ENCODE measurements at regions not wholly inside any gene's neighbourhood (a gene's known extent, or its start where the extent isn't known, plus 50 kb on each side); places are given as distances from the start of the nearest gene placed in this dataset.

- Histone ChIP-seq H3K4me3 (replicated peaks; ENCODE audit: insufficient read depth, low read length) (no peak overlapping the region), H3K27me3 (ENCODE audit: insufficient read depth, poor library complexity, severe bottlenecking) (peaks cover 6% of the 10 kb centered on the region), H3K27ac (replicated peaks) (no peak overlapping the region)
- TF ChIP-seq GABPA (IDR thresholded peaks at IDR 0.05; ENCODE audit: low read depth) (no peak), REST (IDR thresholded peaks at IDR 0.05; ENCODE audit: insufficient replicate concordance, low read depth) (no peak), POLR2AphosphoS5 (IDR thresholded peaks at IDR 0.05; ENCODE audit: low read depth) (no peak), SPI1 (IDR thresholded peaks at IDR 0.05; ENCODE audit: borderline replicate concordance, low read depth) (no peak), CTCF (IDR thresholded peaks at IDR 0.05; ENCODE audit: insufficient read depth, low read length) (no peak)
- no peak for DNase-seq (ENCODE audit: low read depth in 1 of 2, low spot score in 1 of 2)
These were observed 185.0 kb downstream of the ADAMTS15 start for GRCh38 chr11:130633466-130633865.

- Histone ChIP-seq H3K4me3 (replicated peaks; ENCODE audit: insufficient read depth, low read length) (no peak overlapping the region), H3K27ac (replicated peaks) (no peak overlapping the region), H3K27me3 (ENCODE audit: insufficient read depth, poor library complexity, severe bottlenecking) (peaks cover 4% of the 10 kb centered on the region)
- no peak for DNase-seq (ENCODE audit: low read depth in 1 of 2, low spot score in 1 of 2)
- TF ChIP-seq SPI1 (IDR thresholded peaks at IDR 0.05; ENCODE audit: borderline replicate concordance, low read depth) (no peak), REST (IDR thresholded peaks at IDR 0.05; ENCODE audit: insufficient replicate concordance, low read depth) (no peak)
These were observed 185.7 kb downstream of the ADAMTS15 start for GRCh38 chr11:130634186-130634585.

GRCh38 chr11:130634961-130635473 lies 186.6 kb downstream of the ADAMTS15 start:
- Histone ChIP-seq H3K27me3 (ENCODE audit: insufficient read depth, poor library complexity, severe bottlenecking) (peaks cover 4% of the 10 kb centered on the region), H3K27ac (replicated peaks) (no peak overlapping the region), H3K4me3 (replicated peaks; ENCODE audit: insufficient read depth, low read length) (no peak overlapping the region)
- TF ChIP-seq POLR2AphosphoS5 (IDR thresholded peaks at IDR 0.05; ENCODE audit: low read depth) = no peak
- TF ChIP-seq CTCF (IDR thresholded peaks at IDR 0.05; ENCODE audit: insufficient read depth, low read length) = no peak
- TF ChIP-seq REST (IDR thresholded peaks at IDR 0.05; ENCODE audit: insufficient replicate concordance, low read depth) = no peak
- no peak for TF ChIP-seq GABPA (IDR thresholded peaks at IDR 0.05; ENCODE audit: low read depth)
- no peak for TF ChIP-seq SPI1 (IDR thresholded peaks at IDR 0.05; ENCODE audit: borderline replicate concordance, low read depth)
- no peak for DNase-seq (ENCODE audit: low read depth in 1 of 2, low spot score in 1 of 2)
